EH (cell line): ENCODE measurements at regions not wholly inside any gene's neighbourhood (a gene's known extent, or its start where the extent isn't known, plus 50 kb on each side); places are given as distances from the start of the nearest gene placed in this dataset.

ENCODE experiments used
- DNase-seq: peaks from one replicate; pipeline ENCODE4 v3.0.0-alpha.2; 2015; ENCODE audit warnings: low read depth

DNA sequence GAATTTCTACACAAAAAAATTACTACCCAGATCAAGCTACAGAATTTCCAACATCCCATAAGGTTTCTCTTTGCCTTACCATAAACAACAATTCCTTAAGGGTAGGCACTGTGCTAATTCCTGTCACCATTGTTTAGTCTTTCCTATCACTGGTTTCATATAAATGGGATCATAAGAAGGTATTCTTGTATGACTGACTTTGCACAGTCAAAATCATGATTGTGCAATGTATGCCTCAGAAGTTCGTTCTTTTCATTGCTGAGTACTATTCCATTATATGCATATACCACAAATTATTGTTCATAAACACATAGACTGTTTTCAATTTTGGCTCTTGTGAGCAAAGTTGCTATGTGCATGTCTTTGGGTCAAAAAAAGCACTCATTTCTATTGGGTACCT lies 611.6 kb upstream of the CADM1 start:
- no peak for DNase-seq

DNA sequence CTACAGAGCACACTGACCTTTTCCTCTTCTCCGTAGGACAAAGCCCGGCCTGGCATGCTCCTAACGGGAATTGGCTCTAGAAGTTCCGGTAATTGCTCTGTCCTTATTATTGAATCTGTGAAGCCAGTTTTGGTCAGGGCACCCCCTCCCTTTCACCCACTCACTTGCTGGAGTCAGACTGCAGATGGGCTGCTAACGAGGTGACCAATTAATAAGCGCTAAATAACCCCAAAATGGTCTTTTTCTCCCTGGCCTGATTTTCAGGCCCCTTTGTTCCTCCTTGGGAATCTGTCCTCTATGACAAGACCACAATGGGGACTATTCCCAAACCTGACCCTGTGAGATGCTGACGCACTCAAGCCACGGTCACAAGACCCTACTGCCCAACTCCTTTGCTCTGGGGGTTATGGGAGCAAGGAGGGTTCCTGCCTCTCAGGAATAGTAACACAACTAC lies 610.0 kb upstream of the CADM1 start:
- no peak for DNase-seq

DNA sequence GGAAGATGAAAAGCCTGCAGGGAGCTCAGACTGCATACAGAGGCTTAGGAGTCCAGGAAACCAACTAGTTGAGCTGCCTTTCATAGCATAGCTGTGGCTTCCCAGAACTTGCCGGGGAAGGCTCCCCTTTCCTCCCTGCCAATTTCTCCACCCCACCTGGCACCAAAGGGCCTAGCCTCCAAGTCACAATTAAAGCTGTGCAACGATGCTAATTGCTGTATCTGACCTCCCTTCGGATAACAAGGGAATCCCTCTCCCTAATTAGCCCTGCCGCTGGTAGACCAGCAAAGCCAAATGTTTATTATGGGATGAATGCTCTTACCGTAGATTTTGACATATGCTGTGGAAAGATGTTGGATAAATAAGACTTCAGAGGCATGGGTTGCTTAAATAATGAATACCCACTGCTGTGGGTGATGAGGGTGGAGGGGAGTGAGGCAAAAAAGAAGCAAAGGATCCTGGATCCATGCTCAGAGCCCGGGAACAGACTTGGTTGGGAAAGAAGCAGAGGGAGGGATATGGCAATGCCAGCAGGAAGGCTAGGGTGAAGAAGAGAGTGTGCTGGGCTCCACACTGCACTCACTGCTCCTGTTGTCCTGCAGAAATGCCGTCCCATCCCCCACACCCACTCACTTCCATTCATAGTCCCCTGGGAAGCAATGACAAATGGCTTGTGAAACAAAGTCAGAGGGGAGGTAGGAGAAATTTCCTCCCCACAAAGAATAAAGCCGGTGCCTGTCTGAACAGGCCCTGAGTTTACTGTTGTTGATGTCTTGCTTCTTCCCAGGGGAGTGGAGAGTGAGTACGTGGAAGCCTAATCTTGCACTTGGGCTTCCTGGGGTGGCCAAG lies 608.1 kb upstream of the CADM1 start:
- DNase-seq, result no peak

DNA sequence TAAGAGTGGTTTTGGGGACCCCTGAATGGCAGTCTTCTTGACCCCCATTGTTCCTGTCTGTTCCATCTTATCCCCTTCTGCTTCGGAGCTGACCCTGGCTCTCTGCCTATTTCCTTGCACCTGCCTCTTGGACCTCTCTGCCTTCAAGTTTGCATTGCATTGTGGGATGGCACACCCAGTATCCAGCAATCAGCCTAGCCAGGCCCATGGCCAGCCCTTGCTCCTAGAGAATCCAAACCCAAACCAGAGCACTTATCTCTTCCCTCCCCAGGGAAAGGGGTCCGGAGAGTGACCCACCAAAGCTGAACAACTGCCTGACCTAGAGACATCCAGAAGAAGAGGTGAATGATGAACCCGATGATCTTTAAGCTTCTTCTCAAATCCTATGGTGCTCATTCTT lies 607.3 kb upstream of the CADM1 start:
- DNase-seq, result no peak

DNA sequence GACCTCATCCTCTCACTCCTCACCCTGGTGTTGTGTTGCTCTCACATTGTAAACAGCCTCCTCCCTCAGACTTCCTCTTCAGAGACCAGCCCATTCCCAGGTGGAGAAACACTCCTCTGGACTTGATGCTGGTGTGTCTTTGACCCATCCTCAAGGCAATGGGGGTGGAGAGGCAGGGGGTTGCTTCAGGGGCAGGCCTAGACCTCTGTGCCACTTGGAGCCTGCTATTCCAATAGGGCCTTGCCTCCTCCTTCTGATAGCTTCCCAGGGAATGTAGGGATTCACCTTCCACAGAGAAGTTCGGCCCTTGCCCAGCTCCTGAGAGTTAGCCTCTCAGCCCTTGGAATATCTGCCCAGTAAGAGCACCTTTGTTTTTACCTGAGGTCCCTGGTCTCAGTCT lies 606.6 kb upstream of the CADM1 start:
- DNase-seq, result no peak

DNA sequence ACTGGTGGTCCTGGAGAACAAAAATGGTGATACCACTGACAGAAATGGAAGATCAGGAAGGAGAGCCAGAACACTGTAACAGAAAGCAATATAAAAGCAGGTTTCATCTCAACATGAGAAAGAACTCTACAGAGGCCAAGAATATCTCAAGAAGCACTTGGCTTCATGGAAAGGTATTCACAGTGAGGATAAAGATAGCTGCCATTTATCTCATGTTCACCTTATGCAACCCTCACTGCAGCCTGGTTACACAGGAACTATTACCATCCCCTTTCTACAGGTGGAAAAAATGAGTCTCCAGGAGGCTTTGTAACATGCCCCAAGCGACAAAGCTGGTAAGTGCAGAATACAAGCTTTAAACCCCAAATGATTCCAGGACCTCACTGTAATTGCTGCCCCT lies 606.1 kb upstream of the CADM1 start:
- DNase-seq, result no peak

DNA sequence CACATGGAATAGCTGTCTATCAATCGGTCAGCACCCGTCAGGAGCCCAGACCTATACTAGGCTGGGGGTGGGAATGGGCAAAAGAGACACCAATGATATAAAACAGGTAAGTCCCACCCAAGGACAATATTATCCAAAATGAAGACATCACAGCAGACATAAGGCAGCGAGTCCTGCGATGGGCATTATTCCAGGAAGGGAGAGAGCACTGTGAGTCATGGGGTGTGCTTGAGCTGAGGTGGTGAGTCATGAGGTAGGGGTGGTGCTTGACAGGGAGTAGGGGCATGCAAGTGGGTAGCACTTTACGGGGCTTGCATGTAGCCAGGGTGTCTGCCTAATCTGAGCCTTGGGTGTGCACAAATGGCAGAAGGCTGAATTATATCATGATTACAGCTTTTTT lies 605.0 kb upstream of the CADM1 start:
- DNase-seq, result no peak

DNA sequence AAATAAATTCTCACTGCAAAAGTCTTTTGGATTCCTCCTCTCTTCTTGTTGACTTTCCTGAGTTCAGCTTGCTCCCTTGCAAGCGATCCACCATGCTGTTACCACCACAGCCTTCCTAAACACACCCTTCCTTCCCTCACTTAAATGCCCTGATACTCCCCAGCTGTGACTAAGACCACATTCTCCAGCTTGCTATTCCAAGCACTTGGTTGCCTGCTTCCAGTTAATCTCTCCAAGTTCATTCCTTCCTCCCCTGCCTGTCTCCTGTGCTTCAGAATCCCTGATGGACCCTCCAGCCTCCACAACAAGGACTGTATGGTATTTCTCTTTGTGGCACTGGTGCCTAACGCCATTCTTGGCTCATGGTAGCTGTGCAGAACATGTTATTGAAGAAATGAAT lies 603.9 kb upstream of the CADM1 start:
- DNase-seq, result no peak

DNA sequence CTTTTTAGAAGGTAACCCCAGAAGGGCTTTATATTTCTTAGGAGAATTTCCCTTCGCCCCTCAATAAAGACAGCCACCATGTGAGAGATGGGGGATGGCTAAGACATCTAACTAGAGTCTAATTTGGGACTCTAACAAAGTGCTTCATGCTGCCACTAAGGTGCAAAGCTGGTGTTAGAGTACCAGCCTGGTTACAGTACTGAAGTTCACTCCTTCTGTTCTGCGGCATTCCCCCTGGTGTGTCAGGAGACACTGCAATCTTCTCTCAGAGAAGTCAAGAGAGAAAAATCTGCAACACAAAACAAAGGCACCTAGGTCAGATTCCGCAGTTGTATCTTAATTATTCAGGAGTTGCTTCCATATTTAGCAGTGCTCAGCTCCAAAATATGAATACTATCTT lies 603.0 kb upstream of the CADM1 start:
- DNase-seq, result no peak

DNA sequence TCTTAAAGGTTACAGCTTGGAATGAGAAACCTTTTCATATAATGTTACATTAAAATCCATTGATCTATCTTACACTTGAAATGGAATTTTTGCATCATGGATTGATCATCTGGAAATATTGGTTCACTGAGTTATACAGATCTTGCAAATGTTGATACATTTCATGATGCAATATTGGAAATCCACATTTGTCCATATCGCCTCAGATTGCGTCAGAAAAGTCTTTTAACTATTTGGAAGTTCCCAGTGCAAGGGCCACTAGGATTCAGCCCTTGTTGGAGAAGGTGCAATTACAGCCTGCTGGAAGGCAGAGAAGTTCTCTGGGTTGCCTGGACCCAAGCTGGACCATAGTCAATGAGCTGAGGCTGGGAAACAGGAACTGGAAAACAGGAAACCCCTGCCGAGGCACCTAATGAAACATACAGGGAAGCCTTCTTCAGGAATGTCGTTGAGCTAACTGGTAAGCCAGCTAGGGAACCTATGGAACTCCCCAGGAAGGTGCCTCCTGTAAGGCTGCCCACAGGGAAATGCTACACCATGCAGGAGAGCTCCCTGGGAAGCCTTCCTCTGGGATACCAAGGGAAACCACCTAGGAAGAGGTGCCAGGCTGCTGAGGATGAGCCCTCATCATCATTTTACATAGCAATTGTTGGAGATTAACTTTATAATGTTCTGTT lies 600.4 kb upstream of the CADM1 start:
- no peak for DNase-seq

DNA sequence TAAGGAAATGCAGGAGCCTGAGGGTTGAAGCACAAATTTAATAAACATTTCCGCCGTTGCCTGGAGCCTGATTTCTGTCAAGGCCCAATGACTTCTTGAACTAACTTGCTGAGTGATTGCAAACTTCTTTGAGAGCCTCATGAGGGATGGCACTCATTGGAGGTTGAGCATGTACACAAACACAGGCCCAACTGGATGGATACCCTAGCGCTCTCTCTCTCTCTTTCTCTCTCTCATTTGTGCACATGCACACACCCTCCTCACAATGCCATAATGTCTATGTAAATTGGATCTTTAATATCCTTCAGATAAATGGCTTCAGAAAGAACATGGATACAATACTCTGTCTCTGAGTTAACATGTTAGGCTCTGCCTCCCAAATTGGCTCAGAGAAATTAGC lies 597.7 kb upstream of the CADM1 start:
- no peak for DNase-seq

DNA sequence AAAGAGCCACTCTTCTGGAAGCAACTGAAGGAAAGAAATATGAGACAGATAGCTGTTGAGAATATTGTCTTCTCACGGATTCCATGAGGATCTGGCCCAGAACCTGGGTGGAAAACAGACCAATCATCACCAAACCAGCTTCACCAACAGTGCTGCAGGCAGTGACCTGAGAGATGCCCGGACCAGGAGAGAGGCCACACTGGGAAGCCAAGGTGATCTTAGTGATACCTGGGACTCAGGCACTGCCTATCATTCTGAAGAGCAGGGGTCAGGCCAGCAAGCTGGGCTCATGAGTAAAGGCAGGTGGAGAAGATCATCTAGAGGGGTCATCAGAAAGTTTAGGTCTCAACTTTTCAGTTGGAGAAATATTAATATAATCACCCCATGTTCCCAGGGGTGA lies 595.8 kb upstream of the CADM1 start:
- DNase-seq, result no peak

DNA sequence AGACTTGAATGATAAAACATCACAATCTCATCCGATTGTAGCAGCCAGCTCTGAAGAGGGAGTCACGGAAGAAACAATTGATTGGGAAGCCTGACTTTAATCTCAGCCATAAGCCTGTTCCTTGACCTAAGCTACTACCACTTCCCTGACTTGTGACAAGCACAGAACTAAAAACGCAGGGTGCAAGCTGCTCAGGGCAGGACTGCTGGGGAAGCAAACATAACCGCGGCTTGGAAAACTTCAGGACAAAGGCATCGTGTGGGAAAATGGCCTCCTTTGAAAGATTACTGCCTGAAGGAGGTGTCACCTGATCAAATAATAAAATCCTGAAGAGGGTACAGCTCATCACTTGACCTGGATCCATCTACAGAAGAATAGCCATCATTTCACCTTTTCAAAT lies 595.3 kb upstream of the CADM1 start:
- no peak for DNase-seq

DNA sequence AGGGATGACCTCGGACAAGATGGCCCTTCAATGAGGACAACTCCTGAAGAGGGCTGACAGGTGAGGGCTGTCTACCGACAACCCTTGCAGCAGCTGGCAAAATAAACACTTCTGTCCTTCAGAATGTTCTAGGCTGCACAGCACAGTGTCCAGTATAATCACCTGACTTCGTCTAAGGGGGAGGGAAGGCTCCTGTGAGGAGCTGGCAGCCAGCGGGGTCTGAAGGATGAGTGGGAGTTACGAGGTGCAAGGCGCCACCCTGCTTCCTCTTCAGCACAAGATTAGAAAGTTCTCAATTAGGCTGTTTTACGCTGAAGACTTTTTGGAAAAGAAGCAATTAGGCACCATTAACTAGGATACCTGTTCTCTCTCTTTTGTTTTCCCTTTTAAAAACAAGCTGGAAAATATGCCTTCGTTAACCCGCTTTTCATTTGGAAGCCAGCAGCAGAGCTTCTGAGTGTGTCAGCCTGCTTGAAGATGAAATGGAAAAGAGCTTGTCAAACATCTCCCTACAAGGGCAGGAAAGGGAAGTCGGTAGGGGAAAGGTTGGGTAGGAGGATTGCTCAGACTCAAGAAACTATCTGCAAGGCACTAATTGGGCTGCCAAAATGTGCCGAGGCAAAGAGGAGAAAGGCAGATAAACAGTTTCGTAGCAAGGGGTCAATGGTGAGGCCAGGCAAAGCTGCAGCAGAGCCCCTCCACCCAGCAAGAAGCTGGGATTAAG lies 592.2 kb upstream of the CADM1 start:
- no peak for DNase-seq

DNA sequence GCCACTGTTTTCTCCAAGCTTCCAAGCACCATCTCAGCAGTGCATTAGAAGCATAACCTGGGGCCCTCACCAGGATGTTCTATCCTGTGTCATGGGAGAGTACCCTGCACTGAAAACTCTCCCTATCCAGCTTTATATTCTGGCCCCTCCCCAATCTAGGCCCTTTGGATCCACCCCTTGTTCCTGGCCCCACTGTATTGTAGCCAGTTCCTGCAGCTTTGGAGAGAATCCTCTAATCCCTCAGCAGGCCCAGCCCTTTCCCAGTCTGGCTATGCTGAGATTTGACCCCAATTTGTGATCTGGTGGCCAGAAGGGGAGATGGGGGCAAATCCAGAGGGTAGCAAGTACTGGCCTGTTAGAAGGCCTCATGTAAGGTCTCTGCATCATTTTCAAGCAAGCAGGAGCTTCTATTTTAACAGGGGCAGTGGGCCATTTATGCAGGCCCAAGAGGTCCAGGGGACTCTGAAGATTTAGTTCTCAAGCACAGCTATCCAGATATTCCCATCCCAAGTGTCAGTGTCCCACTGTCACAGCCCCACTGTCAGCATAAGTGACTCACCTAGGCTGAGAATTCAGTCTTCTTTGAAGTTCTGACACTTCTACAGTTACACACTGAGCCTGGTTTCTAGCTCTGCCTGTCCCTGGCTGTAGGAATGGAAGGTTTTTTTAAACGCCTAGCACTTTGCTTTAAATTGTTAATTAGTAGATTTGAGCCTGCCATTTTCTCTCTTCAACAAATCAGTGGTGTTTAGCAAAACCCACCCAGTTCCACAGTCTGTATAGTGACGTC lies 589.5 kb upstream of the CADM1 start:
- DNase-seq, result no peak

DNA sequence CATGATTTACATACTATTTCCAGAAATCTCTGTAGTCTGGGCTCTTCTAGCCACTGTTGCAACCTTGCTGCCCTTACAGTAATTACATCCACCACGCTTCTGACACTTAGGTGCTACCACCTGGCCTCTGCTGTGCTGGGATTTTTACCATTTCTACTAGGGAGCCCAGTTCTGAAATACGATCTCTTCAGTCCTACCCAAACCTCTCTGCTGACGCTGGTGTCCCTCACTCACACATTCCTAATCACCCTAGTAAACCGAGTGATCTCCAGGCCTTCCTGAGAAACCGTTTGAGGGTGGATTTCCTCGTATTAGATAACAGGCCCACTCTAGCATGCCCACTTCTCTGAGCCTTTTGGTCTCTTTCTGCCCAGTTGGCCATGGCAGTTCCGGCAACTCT lies 588.9 kb upstream of the CADM1 start:
- DNase-seq, result no peak

DNA sequence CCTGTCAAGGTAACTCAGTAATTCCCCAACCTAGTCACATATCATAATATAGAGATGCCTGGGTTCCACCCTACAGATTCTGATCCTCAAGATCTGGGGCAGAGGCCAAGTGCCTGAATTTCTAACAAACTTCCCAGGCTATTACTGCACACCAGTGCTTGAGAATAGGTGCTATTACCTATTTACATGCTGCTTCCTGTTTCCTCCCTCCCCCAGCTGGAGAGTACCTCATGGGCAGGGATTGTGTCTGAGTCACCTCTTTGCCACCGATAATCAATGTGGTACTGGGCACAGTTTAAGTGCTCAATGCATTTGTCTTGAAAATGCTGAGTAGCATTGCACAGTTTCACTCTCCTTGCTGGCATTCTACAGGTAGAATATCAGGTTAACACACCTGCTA lies 582.2 kb upstream of the CADM1 start:
- DNase-seq, result no peak

DNA sequence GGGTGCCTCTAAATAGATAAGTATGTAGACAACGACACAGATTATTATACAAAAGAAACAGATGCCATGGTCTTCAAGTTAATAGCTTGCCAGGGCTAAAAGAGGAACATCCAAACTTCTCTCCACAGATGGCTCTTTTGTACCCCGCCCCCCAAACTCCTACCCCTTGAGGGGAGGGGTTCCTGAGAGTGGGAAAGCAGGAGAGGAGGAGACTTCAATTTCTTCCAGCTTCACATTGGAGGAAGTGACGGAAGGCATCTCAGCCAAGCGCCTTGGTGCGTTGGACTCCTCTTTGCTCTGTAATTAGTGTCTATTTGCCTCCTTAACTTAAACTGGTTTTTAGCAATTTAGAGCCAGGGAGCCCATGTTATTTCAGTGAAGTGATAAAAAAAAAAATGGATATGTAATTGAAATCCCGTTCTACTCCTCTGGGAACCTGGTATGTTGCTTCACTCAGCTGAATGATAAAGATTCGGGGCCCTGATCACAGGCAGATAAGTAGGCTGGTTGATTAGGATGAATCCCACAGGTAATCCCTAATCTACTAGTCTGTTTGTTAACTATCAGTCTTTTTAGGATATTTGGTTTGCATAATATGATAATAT lies 580.9 kb upstream of the CADM1 start:
- no peak for DNase-seq

DNA sequence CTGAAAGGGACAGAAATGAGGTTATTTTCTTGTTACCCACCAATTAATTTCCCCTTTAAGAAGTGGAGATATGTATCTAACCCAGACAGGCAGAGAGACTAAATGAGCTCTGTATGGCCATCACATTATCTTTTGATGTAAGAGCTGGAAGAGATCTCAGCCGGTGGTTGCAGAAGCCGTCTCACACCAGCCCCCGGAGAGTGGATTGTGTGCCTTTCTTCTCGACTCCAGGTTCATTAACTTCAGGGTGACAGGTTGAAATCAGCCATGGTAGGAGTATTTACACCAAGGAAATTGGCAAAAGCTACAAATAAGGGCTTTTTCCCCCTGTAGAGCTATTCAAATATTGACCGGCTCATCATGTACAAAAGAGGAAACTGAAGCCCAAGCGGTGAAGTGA lies 580.3 kb upstream of the CADM1 start:
- DNase-seq, result no peak

DNA sequence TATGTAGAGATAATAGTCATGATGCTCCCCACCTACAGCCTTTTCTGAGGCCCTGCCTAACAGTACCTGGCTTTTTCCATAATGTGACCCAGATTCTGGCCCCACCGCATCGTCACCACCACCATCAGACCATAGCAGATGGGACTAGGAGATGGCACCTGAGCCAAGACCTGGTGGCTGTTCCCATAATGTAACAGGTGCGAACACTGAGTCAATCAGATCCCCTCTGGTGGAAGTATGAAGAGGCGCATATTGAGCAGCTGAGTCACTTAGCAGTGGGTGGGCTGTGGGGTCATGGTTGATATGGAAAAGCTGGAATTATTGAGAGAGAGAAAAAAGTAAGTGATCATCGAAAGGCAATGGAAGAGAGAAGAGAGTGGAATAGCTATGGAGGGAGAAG lies 578.0 kb upstream of the CADM1 start:
- DNase-seq, result no peak

DNA sequence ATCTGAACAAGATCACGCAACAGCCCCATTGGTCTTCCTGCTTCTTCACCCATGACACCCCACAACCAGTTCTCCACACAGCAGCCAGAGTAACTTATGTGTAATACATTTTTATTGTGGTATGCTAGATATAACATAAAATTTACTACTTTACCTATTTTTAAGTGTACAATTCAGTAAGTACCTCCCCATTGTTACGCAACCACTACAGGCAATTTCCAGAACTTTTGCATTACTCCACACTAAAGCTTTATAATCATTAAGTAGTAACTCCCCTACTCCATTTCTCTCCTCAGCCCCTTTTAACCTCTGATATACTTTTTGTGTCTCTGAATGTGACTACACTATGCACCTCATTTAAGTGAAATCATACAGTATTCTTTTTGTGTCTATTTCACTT lies 575.4 kb upstream of the CADM1 start:
- no peak for DNase-seq

DNA sequence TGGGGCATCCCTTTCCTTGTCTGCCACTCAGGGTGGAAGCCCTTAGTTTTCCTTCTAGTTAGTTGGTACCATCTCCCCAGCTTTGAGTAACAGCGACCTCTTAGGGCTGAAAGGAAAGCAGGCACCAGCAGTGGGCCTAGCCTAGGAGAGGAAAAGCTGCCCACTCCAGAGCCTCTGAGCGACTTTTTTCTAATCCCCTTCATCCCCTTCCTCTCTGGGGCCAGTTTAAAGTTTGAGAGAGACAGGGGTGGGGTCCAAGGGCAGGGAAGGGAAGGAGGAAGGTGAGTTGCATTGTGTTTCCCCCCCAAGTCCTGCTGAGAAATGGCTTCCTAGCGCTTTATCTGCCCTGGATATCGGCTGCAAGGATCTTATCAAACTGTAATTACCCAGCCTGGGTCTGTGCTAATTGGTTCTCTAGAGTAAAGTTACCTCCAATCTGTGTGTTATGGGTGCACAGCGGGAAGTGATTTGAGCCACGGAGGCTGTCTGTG lies 573.9 kb upstream of the CADM1 start:
- no peak for DNase-seq
